ENCODE measurements at regions not wholly inside any gene's neighbourhood (a gene's known extent, or its start where the extent isn't known, plus 50 kb on each side); places are given as distances from the start of the nearest gene placed in this dataset.

GRCh38 chr20:48060841-48061720, 275.8 kb upstream of the SULF2 start:
- Histone ChIP-seq H3K4me1 (peaks cover 5% of the 10 kb centered on the region), H3K4me3 (no peak overlapping the region), H3K79me2 (ENCODE audit: low read depth) (no peaks in the 10 kb centered on the region), H3K4me2 (no peak overlapping the region), H3K27ac (no peak overlapping the region), H2AFZ (replicated peaks) (no peak overlapping the region), H3K9me3 (ENCODE audit: low read depth) (peaks cover 9% of the 10 kb centered on the region), H3F3A (ENCODE audit: low read depth) (peaks cover 8% of the 10 kb centered on the region), H3K36me3 (no peaks in the 10 kb centered on the region), H3K27me3 (no peaks in the 10 kb centered on the region), H3K9ac (no peak overlapping the region), H4K20me1 (ENCODE audit: low read depth) (no peaks in the 10 kb centered on the region)
- no peak for TF ChIP-seq EZH2 (IDR thresholded peaks at IDR 0.05)
- TF ChIP-seq CTCF (IDR thresholded peaks at IDR 0.05) = no peak
- Mint-ChIP-seq H3K27ac (no peak overlapping the region), H3K4me3 (no peak overlapping the region), H3K36me3 (peaks cover 2% of the 10 kb centered on the region), H3K4me1 (peaks cover 6% of the 10 kb centered on the region), H3K9me3 (peaks cover 30% of the 10 kb centered on the region), H3K27me3 (ENCODE audit: insufficient read depth, low read depth) (peaks cover 12% of the 10 kb centered on the region)
- DNase-seq (ENCODE audit: low spot score) = no peak

GRCh38 chr20:48058611-48059559, 273.6 kb upstream of the SULF2 start:
- DNase-seq (ENCODE audit: low spot score) = no peak
- Mint-ChIP-seq H3K4me3 (no peak overlapping the region), H3K27ac (no peak overlapping the region), H3K4me1 (peaks cover 8% of the 10 kb centered on the region), H3K9me3 (peaks cover 32% of the 10 kb centered on the region), H3K36me3 (peaks cover 2% of the 10 kb centered on the region), H3K27me3 (ENCODE audit: insufficient read depth, low read depth) (peaks cover 12% of the 10 kb centered on the region)
- no peak overlapping the region for H3K9ac ChIP-seq
- H3K4me2 ChIP-seq = no peak overlapping the region
- H3F3A ChIP-seq (ENCODE audit: low read depth) = peaks cover 15% of the 10 kb centered on the region
- no peak for TF ChIP-seq EZH2phosphoT487 (IDR thresholded peaks at IDR 0.05)
- TF ChIP-seq CTCF (IDR thresholded peaks at IDR 0.05) = no peak
- TF ChIP-seq EZH2 (IDR thresholded peaks at IDR 0.05) = no peak
- no peak overlapping the region for H2AFZ ChIP-seq (replicated peaks)
- peaks cover 9% of the 10 kb centered on the region for H3K9me3 ChIP-seq (ENCODE audit: low read depth)
- no peaks in the 10 kb centered on the region for H4K20me1 ChIP-seq (ENCODE audit: low read depth)
- H3K27ac ChIP-seq = no peak overlapping the region
- H3K36me3 ChIP-seq = no peaks in the 10 kb centered on the region
- no peak overlapping the region for H3K4me3 ChIP-seq
- H3K4me1 ChIP-seq = peaks cover 5% of the 10 kb centered on the region
- no peaks in the 10 kb centered on the region for H3K27me3 ChIP-seq
- no peaks in the 10 kb centered on the region for H3K79me2 ChIP-seq (ENCODE audit: low read depth)

- H3K4me1 ChIP-seq = peaks cover 5% of the 10 kb centered on the region
- Mint-ChIP-seq H3K27me3 (ENCODE audit: insufficient read depth, low read depth) (peaks cover 15% of the 10 kb centered on the region), H3K27ac (no peak overlapping the region)
Observed at GRCh38 chr20:48057739-48058138, 272.5 kb upstream of the SULF2 start.

More at GRCh38 chr20:48057739-48058138, 272.5 kb upstream of the SULF2 start:
- no peak overlapping the region for H3K27ac ChIP-seq
- H3K9me3 ChIP-seq (ENCODE audit: low read depth) = peaks cover 9% of the 10 kb centered on the region
- TF ChIP-seq CTCF (IDR thresholded peaks at IDR 0.05) (no peak), EZH2phosphoT487 (IDR thresholded peaks at IDR 0.05) (no peak), EZH2 (IDR thresholded peaks at IDR 0.05) (no peak)
- no peaks in the 10 kb centered on the region for H4K20me1 ChIP-seq (ENCODE audit: low read depth)
- no peaks in the 10 kb centered on the region for H3K27me3 ChIP-seq
- no peak overlapping the region for H3K4me2 ChIP-seq
- H3K4me1 Mint-ChIP-seq = peaks cover 10% of the 10 kb centered on the region
- peaks cover 29% of the 10 kb centered on the region for H3K9me3 Mint-ChIP-seq
- H3K36me3 Mint-ChIP-seq = peaks cover 2% of the 10 kb centered on the region
- H3K4me3 ChIP-seq = no peak overlapping the region
- H3K36me3 ChIP-seq = no peaks in the 10 kb centered on the region
- no peaks in the 10 kb centered on the region for H3K79me2 ChIP-seq (ENCODE audit: low read depth)
- H3K9ac ChIP-seq = no peak overlapping the region
- peaks cover 15% of the 10 kb centered on the region for H3F3A ChIP-seq (ENCODE audit: low read depth)
- no peak overlapping the region for H2AFZ ChIP-seq (replicated peaks)
- H3K4me3 Mint-ChIP-seq = no peak overlapping the region
- DNase-seq (ENCODE audit: low spot score) = no peak
